Neural progenitor cell (in vitro differentiated cells): ENCODE measurements at regions not wholly inside any gene's neighbourhood (a gene's known extent, or its start where the extent isn't known, plus 50 kb on each side); places are given as distances from the start of the nearest gene placed in this dataset.
A peak's percentile ranks its signal among the peaks of the same experiment; 100 is the strongest.
"Not testable (repeated sequence)": the region's sequence is repeated elsewhere in the genome, so short reads cannot be mapped to it uniquely, and the experiment has no call there.

Source experiments
- DNase-seq: peaks from one replicate; pipeline ENCODE4 v3.0.0-alpha.2; 2016; ENCODE audit warnings: low spot score
- H2AFZ ChIP-seq: fragments of 200-600 bp; sonication (generic); replicated peaks from 2 replicates; pipeline ENCODE4 v1.6.1; 2016; ENCODE audit warnings: antibody characterized with exemption
- H3F3A ChIP-seq: fragments of 200-600 bp; sonication (generic); 2 replicates; pipeline ENCODE4 v1.6.1; 2016; ENCODE audit warnings: antibody characterized with exemption, low read depth
- H3K27ac ChIP-seq: fragments of 200-600 bp; sonication (generic); 2 replicates; pipeline ENCODE4 v1.5.1; 2016; ENCODE audit warnings: mild to moderate bottlenecking
- H3K27me3 ChIP-seq: fragments of 200-600 bp; sonication (generic); 2 replicates; pipeline ENCODE4 v1.6.1; 2016; ENCODE audit warnings: mild to moderate bottlenecking, moderate library complexity
- H3K36me3 ChIP-seq: fragments of 200-600 bp; sonication (generic); 2 replicates; pipeline ENCODE4 v1.5.1; 2016
- H3K4me1 ChIP-seq: fragments of 200-600 bp; sonication (generic); 2 replicates; pipeline ENCODE4 v1.6.1; 2016; ENCODE audit warnings: mixed run types
- H3K4me2 ChIP-seq: fragments of 200-600 bp; sonication (generic); 2 replicates; pipeline ENCODE4 v1.6.1; 2016
- H3K4me3 ChIP-seq: fragments of 200-600 bp; sonication (generic); 2 replicates; pipeline ENCODE4 v1.5.1; 2016
- H3K79me2 ChIP-seq: fragments of 200-600 bp; sonication (generic); 2 replicates; pipeline ENCODE4 v1.6.1; 2016; ENCODE audit warnings: low read depth
- H3K9ac ChIP-seq: fragments of 200-600 bp; sonication (generic); 2 replicates; pipeline ENCODE4 v1.6.1; 2016
- H3K9me3 ChIP-seq: fragments of 200-600 bp; sonication (generic); 2 replicates; pipeline ENCODE4 v1.5.1; 2016; ENCODE audit warnings: low read depth
- H4K20me1 ChIP-seq: fragments of 200-600 bp; sonication (generic); 2 replicates; pipeline ENCODE4 v1.6.1; 2016; ENCODE audit warnings: low read depth
- H3K27ac Mint-ChIP-seq: 3 replicates; pipeline ENCODE4 v1.8.0; 2021; ENCODE audit warnings: mixed read lengths
- H3K27me3 Mint-ChIP-seq: 2 replicates; pipeline ENCODE4 v1.8.0; 2022; ENCODE audit warnings: low read depth, mild to moderate bottlenecking, inconsistent platforms, moderate library complexity, mixed read lengths; ENCODE audit not compliant: insufficient read depth
- H3K36me3 Mint-ChIP-seq: 3 replicates; pipeline ENCODE4 v1.8.0; 2021; ENCODE audit warnings: mixed read lengths
- H3K4me1 Mint-ChIP-seq: 3 replicates; pipeline ENCODE4 v1.8.0; 2021; ENCODE audit warnings: mixed read lengths
- H3K4me3 Mint-ChIP-seq: 3 replicates; pipeline ENCODE4 v1.8.0; 2021; ENCODE audit warnings: mild to moderate bottlenecking, moderate library complexity, mixed read lengths
- H3K9me3 Mint-ChIP-seq: 3 replicates; pipeline ENCODE4 v1.8.0; 2020; ENCODE audit warnings: mixed read lengths
- CTCF ChIP-seq: fragments of 200-600 bp; sonication (generic); IDR thresholded peaks from 2 replicates; pipeline ENCODE4 v1.5.1; 2017; ENCODE audit warnings: antibody characterized with exemption, mild to moderate bottlenecking
- EZH2 ChIP-seq: fragments of 200-600 bp; sonication (generic); IDR thresholded peaks from 2 replicates; pipeline ENCODE4 v1.6.1; 2017; ENCODE audit warnings: antibody characterized with exemption, mild to moderate bottlenecking, moderate library complexity
- EZH2phosphoT487 ChIP-seq: fragments of 200-600 bp; sonication (generic); IDR thresholded peaks from 2 replicates; pipeline ENCODE4 v1.6.1; 2017; ENCODE audit warnings: antibody characterized with exemption

GRCh38 chr18:14979875-14980274 lies 231.9 kb downstream of the ANKRD30B start:
- Histone ChIP-seq H3K27me3 (no peaks in the 10 kb centered on the region), H3K27ac (no peak overlapping the region), H3K4me3 (no peak overlapping the region), H3F3A (no peaks in the 10 kb centered on the region), H3K9ac (no peak overlapping the region), H3K9me3 (peaks cover 5% of the 10 kb centered on the region), H2AFZ (no peak overlapping the region), H4K20me1 (no peaks in the 10 kb centered on the region), H3K4me1 (no peaks in the 10 kb centered on the region), H3K4me2 (no peak overlapping the region), H3K36me3 (no peaks in the 10 kb centered on the region), H3K79me2 (no peaks in the 10 kb centered on the region)
- H3K4me1 Mint-ChIP-seq = no peaks in the 10 kb centered on the region
- no peaks in the 10 kb centered on the region for H3K36me3 Mint-ChIP-seq
- peaks cover 5% of the 10 kb centered on the region for H3K27me3 Mint-ChIP-seq
- TF ChIP-seq EZH2 = no peak
- TF ChIP-seq EZH2phosphoT487 = no peak
- TF ChIP-seq CTCF = no peak
- H3K4me3 Mint-ChIP-seq = peak overlapping the region; percentile 18
- H3K27ac Mint-ChIP-seq = no peak overlapping the region
- no peak for DNase-seq
- peaks cover 47% of the 10 kb centered on the region for H3K9me3 Mint-ChIP-seq

- not testable (repeated sequence) for H2AFZ ChIP-seq, H3K27me3 Mint-ChIP-seq, H3K4me1 Mint-ChIP-seq, H3K9me3 ChIP-seq, H3F3A ChIP-seq, H3K4me3 Mint-ChIP-seq, H3K27me3 ChIP-seq, H3K36me3 ChIP-seq, H3K27ac Mint-ChIP-seq, DNase-seq, H3K4me1 ChIP-seq, H3K79me2 ChIP-seq, H3K4me2 ChIP-seq, H3K9ac ChIP-seq, H3K4me3 ChIP-seq, H4K20me1 ChIP-seq, H3K36me3 Mint-ChIP-seq, H3K27ac ChIP-seq
- H3K9me3 Mint-ChIP-seq = peaks cover 44% of the 10 kb centered on the region
Measured at GRCh38 chr18:14984531-14984930, 236.6 kb downstream of the ANKRD30B start.

- not testable (repeated sequence) for H3K27me3 Mint-ChIP-seq, H2AFZ ChIP-seq, H4K20me1 ChIP-seq, H3K4me3 Mint-ChIP-seq, H3K4me3 ChIP-seq, H3F3A ChIP-seq, H3K27ac Mint-ChIP-seq, H3K9ac ChIP-seq, H3K27me3 ChIP-seq, H3K4me2 ChIP-seq, H3K36me3 Mint-ChIP-seq, H3K27ac ChIP-seq, H3K4me1 Mint-ChIP-seq, H3K9me3 ChIP-seq, H3K36me3 ChIP-seq, H3K4me1 ChIP-seq, H3K79me2 ChIP-seq, DNase-seq
- peaks cover 41% of the 10 kb centered on the region for H3K9me3 Mint-ChIP-seq
Measured at GRCh38 chr18:14985291-14986013, 237.5 kb downstream of the ANKRD30B start.

GRCh38 chr18:14987377-14987776 lies 239.4 kb downstream of the ANKRD30B start:
- H3K79me2 ChIP-seq, H3K9me3 ChIP-seq, H3F3A ChIP-seq, H4K20me1 ChIP-seq, H3K27ac ChIP-seq, H3K27me3 ChIP-seq, H3K4me3 ChIP-seq, H3K9ac ChIP-seq, H3K4me2 ChIP-seq, H3K4me3 Mint-ChIP-seq, H3K36me3 ChIP-seq, H3K4me1 Mint-ChIP-seq, H3K27ac Mint-ChIP-seq, DNase-seq, H3K4me1 ChIP-seq, H3K27me3 Mint-ChIP-seq, H2AFZ ChIP-seq, H3K36me3 Mint-ChIP-seq: not testable (repeated sequence)
- peaks cover 35% of the 10 kb centered on the region for H3K9me3 Mint-ChIP-seq

GRCh38 chr18:14987960-14988710 lies 240.2 kb downstream of the ANKRD30B start:
- H3K4me3 ChIP-seq, H3K9me3 ChIP-seq, H3K27ac ChIP-seq, H3K36me3 Mint-ChIP-seq, H3K9ac ChIP-seq, H3K4me1 Mint-ChIP-seq, H3K27me3 Mint-ChIP-seq, H3F3A ChIP-seq, H3K36me3 ChIP-seq, H3K27me3 ChIP-seq, H3K27ac Mint-ChIP-seq, H3K4me3 Mint-ChIP-seq, H3K4me2 ChIP-seq, H3K4me1 ChIP-seq, H4K20me1 ChIP-seq, DNase-seq, H2AFZ ChIP-seq, H3K79me2 ChIP-seq: not testable (repeated sequence)
- H3K9me3 Mint-ChIP-seq = peaks cover 35% of the 10 kb centered on the region

GRCh38 chr18:14989569-14989968 lies 241.6 kb downstream of the ANKRD30B start:
- not testable (repeated sequence) for H3K36me3 ChIP-seq, H3K36me3 Mint-ChIP-seq, H3K4me2 ChIP-seq, H3K9ac ChIP-seq, H3K27ac Mint-ChIP-seq, H3K4me1 Mint-ChIP-seq, H3K4me3 Mint-ChIP-seq, H2AFZ ChIP-seq, H3K27me3 ChIP-seq, H3K9me3 ChIP-seq, H4K20me1 ChIP-seq, H3K27ac ChIP-seq, H3F3A ChIP-seq, H3K79me2 ChIP-seq, H3K27me3 Mint-ChIP-seq, H3K4me1 ChIP-seq, DNase-seq, H3K4me3 ChIP-seq
- peaks cover 35% of the 10 kb centered on the region for H3K9me3 Mint-ChIP-seq

- H3K36me3 Mint-ChIP-seq, H3K4me1 ChIP-seq, H3K4me3 ChIP-seq, H3K79me2 ChIP-seq, H3K9me3 ChIP-seq, H2AFZ ChIP-seq, DNase-seq, H3K27ac ChIP-seq, H3K36me3 ChIP-seq, H3K27me3 ChIP-seq, H3K27me3 Mint-ChIP-seq, H3K9ac ChIP-seq, H4K20me1 ChIP-seq, H3F3A ChIP-seq, H3K4me3 Mint-ChIP-seq, H3K4me1 Mint-ChIP-seq, H3K4me2 ChIP-seq, H3K27ac Mint-ChIP-seq: not testable (repeated sequence)
- peaks cover 35% of the 10 kb centered on the region for H3K9me3 Mint-ChIP-seq
Measured at GRCh38 chr18:14991934-14992445, 244.0 kb downstream of the ANKRD30B start.
